ENCODE measurements at regions not wholly inside any gene's neighbourhood (a gene's known extent, or its start where the extent isn't known, plus 50 kb on each side); places are given as distances from the start of the nearest gene placed in this dataset.
"Not testable (repeated sequence)": the region's sequence is repeated elsewhere in the genome, so short reads cannot be mapped to it uniquely, and the experiment has no call there.

DNA sequence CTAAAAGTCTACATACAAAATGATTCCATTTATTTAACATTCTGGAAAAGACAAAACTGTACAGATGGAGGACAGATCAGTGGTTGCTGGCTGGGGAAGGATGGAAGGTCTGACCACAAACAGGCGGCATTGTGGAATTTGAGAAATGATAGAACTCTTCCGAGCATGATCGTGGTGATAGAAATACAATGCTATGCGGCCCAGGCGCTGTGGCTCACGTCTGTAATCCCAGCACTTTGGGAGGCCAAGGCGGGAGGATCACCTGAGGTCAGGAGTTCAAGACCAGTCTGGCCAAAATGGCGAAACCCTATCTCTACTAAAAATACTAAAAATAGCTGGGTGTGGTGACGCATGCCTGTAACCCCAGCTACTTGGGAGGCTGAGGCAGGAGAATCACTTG is 264.6 kb downstream of the ARHGAP12 start:
- TF ChIP-seq, protein P1, sequence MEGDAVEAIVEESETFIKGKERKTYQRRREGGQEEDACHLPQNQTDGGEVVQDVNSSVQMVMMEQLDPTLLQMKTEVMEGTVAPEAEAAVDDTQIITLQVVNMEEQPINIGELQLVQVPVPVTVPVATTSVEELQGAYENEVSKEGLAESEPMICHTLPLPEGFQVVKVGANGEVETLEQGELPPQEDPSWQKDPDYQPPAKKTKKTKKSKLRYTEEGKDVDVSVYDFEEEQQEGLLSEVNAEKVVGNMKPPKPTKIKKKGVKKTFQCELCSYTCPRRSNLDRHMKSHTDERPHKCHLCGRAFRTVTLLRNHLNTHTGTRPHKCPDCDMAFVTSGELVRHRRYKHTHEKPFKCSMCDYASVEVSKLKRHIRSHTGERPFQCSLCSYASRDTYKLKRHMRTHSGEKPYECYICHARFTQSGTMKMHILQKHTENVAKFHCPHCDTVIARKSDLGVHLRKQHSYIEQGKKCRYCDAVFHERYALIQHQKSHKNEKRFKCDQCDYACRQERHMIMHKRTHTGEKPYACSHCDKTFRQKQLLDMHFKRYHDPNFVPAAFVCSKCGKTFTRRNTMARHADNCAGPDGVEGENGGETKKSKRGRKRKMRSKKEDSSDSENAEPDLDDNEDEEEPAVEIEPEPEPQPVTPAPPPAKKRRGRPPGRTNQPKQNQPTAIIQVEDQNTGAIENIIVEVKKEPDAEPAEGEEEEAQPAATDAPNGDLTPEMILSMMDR (conservative IDR thresholded peaks at IDR 0.05) = not testable (repeated sequence)
- TF ChIP-seq ZFX (IDR thresholded peaks at IDR 0.05) = not testable (repeated sequence)
